H9 (cell line): ENCODE measurements at regions not wholly inside any gene's neighbourhood (a gene's known extent, or its start where the extent isn't known, plus 50 kb on each side); places are given as distances from the start of the nearest gene placed in this dataset.

ENCODE experiments used
- DNase-seq: peaks from one replicate; pipeline ENCODE4 v3.0.0-alpha.2; 2017
- H2AFZ ChIP-seq: one replicate; pipeline ENCODE4 v1.6.1; 2013; ENCODE audit warnings: mild to moderate bottlenecking, low read length, control low read depth, moderate library complexity
- H2AK5ac ChIP-seq: 2 replicates; pipeline ENCODE4 v1.6.1; 2013; ENCODE audit warnings: low read length, control low read depth, mixed read lengths; ENCODE audit not compliant: insufficient read length
- H2BK120ac ChIP-seq: one replicate; pipeline ENCODE4 v1.6.1; 2013; ENCODE audit warnings: low read depth, mild to moderate bottlenecking, low read length, control low read depth, inconsistent platforms; ENCODE audit not compliant: poor library complexity, severe bottlenecking
- H2BK12ac ChIP-seq: 2 replicates; pipeline ENCODE4 v1.6.1; 2013; ENCODE audit warnings: low read length, control low read depth, mixed read lengths, low read depth; ENCODE audit not compliant: insufficient read length
- H2BK15ac ChIP-seq: 2 replicates; pipeline ENCODE4 v1.6.1; 2013; ENCODE audit warnings: low read depth, low read length, control low read depth
- H2BK20ac ChIP-seq: one replicate; pipeline ENCODE4 v1.6.1; 2013; ENCODE audit warnings: low read depth, mild to moderate bottlenecking, low read length, control low read depth, inconsistent platforms; ENCODE audit not compliant: poor library complexity, severe bottlenecking
- H2BK5ac ChIP-seq: 2 replicates; pipeline ENCODE4 v1.6.1; 2013; ENCODE audit warnings: low read length, control low read depth, mixed read lengths; ENCODE audit not compliant: insufficient read length
- H3K14ac ChIP-seq: 2 replicates; pipeline ENCODE4 v1.6.1; 2013; ENCODE audit warnings: low read length, control low read depth; ENCODE audit not compliant: insufficient read depth
- H3K18ac ChIP-seq: 2 replicates; pipeline ENCODE4 v1.6.1; 2013; ENCODE audit warnings: low read depth, mild to moderate bottlenecking, mixed read lengths, low read length, control low read depth; ENCODE audit not compliant: insufficient read length
- H3K23ac ChIP-seq: 2 replicates; pipeline ENCODE4 v1.6.1; 2013; ENCODE audit warnings: low read length, control low read depth, mixed read lengths, low read depth; ENCODE audit not compliant: insufficient read length
- H3K23me2 ChIP-seq: 2 replicates; pipeline ENCODE4 v1.6.1; 2013; ENCODE audit warnings: low read depth, mild to moderate bottlenecking, mixed read lengths, low read length, control low read depth; ENCODE audit not compliant: insufficient read length, poor library complexity, severe bottlenecking
- H3K27ac ChIP-seq: 2 replicates; pipeline ENCODE4 v1.5.1; 2013; ENCODE audit warnings: low read length, control low read depth, mixed read lengths, low read depth; ENCODE audit not compliant: insufficient read length
- H3K27me3 ChIP-seq: 2 replicates; pipeline ENCODE4 v1.6.1; 2013; ENCODE audit warnings: low read length, control low read depth, inconsistent platforms; ENCODE audit not compliant: insufficient read depth
- H3K4ac ChIP-seq: 2 replicates; pipeline ENCODE4 v1.6.1; 2013; ENCODE audit warnings: low read depth, mild to moderate bottlenecking, control low read depth, inconsistent platforms, low read length, moderate library complexity
- H3K4me1 ChIP-seq: 2 replicates; pipeline ENCODE4 v1.6.1; 2013; ENCODE audit warnings: low read length, control low read depth, inconsistent platforms; ENCODE audit not compliant: insufficient read depth
- H3K4me2 ChIP-seq: 2 replicates; pipeline ENCODE4 v1.6.1; 2013; ENCODE audit warnings: low read length, control low read depth, mixed read lengths; ENCODE audit not compliant: insufficient read length, insufficient read depth
- H3K56ac ChIP-seq: 2 replicates; pipeline ENCODE4 v1.6.1; 2013; ENCODE audit warnings: low read depth, mild to moderate bottlenecking, mixed read lengths, low read length, control low read depth; ENCODE audit not compliant: insufficient read length
- H3K79me1 ChIP-seq: 2 replicates; pipeline ENCODE4 v1.6.1; 2013; ENCODE audit warnings: low read depth, mild to moderate bottlenecking, moderate library complexity, low read length, control low read depth, inconsistent platforms; ENCODE audit not compliant: insufficient read depth, poor library complexity, severe bottlenecking
- H3K79me2 ChIP-seq: 2 replicates; pipeline ENCODE4 v1.6.1; 2013; ENCODE audit warnings: low read length, control low read depth, inconsistent platforms; ENCODE audit not compliant: insufficient read depth
- H3K9ac ChIP-seq: 2 replicates; pipeline ENCODE4 v1.6.1; 2013; ENCODE audit warnings: low read length, control low read depth, mixed read lengths; ENCODE audit not compliant: insufficient read length; ENCODE audit errors: extremely low read depth
- H3K9me3 ChIP-seq: one replicate; pipeline ENCODE4 v1.6.1; 2013; ENCODE audit warnings: low read depth, low read length, inconsistent platforms; ENCODE audit not compliant: control insufficient read depth
- H3T11ph ChIP-seq: one replicate; pipeline ENCODE4 v1.6.1; 2013; ENCODE audit warnings: mild to moderate bottlenecking, low read length, control low read depth, inconsistent platforms
- H4K20me1 ChIP-seq: one replicate; pipeline ENCODE4 v1.6.1; 2013; ENCODE audit not compliant: control insufficient read depth, insufficient read length, insufficient read depth
- H4K5ac ChIP-seq: 2 replicates; pipeline ENCODE4 v1.6.1; 2013; ENCODE audit warnings: low read depth, mild to moderate bottlenecking, mixed read lengths, low read length, control low read depth; ENCODE audit not compliant: insufficient read length
- H4K8ac ChIP-seq: replicated peaks from 2 replicates; pipeline ENCODE4 v1.6.1; 2013; ENCODE audit warnings: low read length, control low read depth, mixed read lengths, low read depth; ENCODE audit not compliant: insufficient read length
- H4K91ac ChIP-seq: 2 replicates; pipeline ENCODE4 v1.6.1; 2013; ENCODE audit warnings: low read depth, mild to moderate bottlenecking, moderate library complexity, mixed read lengths, low read length, control low read depth; ENCODE audit not compliant: insufficient read length
- H3K27ac Mint-ChIP-seq, 3 experiments: 2 replicates in 2 of 3; 3 replicates in 1 of 3; pipeline ENCODE4 v1.8.0; 2020 to 2021; ENCODE audit warnings: mixed read lengths in 3 of 3, mild to moderate bottlenecking in 1 of 3, moderate library complexity in 1 of 3
- H3K27me3 Mint-ChIP-seq: 2 replicates; pipeline ENCODE4 v1.8.0; 2021; ENCODE audit warnings: low read depth, mild to moderate bottlenecking, moderate library complexity, mixed read lengths
- H3K36me3 Mint-ChIP-seq, 3 experiments: 2 replicates in 2 of 3; 3 replicates in 1 of 3; pipeline ENCODE4 v1.8.0; 2020 to 2021; ENCODE audit warnings: low read depth in 3 of 3, mixed read lengths in 3 of 3; ENCODE audit not compliant: insufficient read depth in 1 of 3
- H3K4me1 Mint-ChIP-seq, 2 experiments: 2 replicates each; pipeline ENCODE4 v1.8.0; 2020; ENCODE audit warnings: mixed read lengths in 2 of 2
- H3K4me3 Mint-ChIP-seq, 2 experiments: 2 replicates in 1 of 2; 3 replicates in 1 of 2; pipeline ENCODE4 v1.8.0; 2020 to 2021; ENCODE audit warnings: mild to moderate bottlenecking in 2 of 2, mixed read lengths in 2 of 2, moderate library complexity in 1 of 2
- H3K9me3 Mint-ChIP-seq, 2 experiments: 2 replicates in 1 of 2; 3 replicates in 1 of 2; pipeline ENCODE4 v1.8.0; 2020; ENCODE audit warnings: mild to moderate bottlenecking in 2 of 2, mixed read lengths in 2 of 2, moderate library complexity in 1 of 2
- CTCF ChIP-seq: fragments of 200-600 bp; sonication (generic); conservative IDR thresholded peaks from 3 replicates; pipeline ENCODE4 v1.8.0; 2021; ENCODE audit warnings: antibody characterized with exemption, mild to moderate bottlenecking
- WGBS: extraction: QIAGEN DNeasy Blood & Tissue Kit; methylation state at CpG from one replicate; pipeline ENCODE4 v1.1.7; 2013; ENCODE audit warnings: missing lambda C conversion rate, low lambda C conversion rate, mixed read lengths; ENCODE audit not compliant: insufficient read length; ENCODE audit errors: extremely low coverage; 5-methylcytosine and 5-hydroxymethylcytosine counted together

- no peak for TF ChIP-seq CTCF
- H3K9me3 ChIP-seq = peaks cover 96% of the 10 kb centered on the region
These were observed 1313.9 kb downstream of the TMEM121 start for GRCh38 chr14:106840258-106840657.

More at GRCh38 chr14:106840258-106840657, 1313.9 kb downstream of the TMEM121 start:
- Histone ChIP-seq H3K4me1 (no peaks in the 10 kb centered on the region), H3K18ac (no peak overlapping the region), H4K8ac (no peak overlapping the region), H3T11ph (no peak overlapping the region), H2BK120ac (no peak overlapping the region), H2BK20ac (no peak overlapping the region), H3K79me1 (no peaks in the 10 kb centered on the region), H4K91ac (no peak overlapping the region), H2BK12ac (no peak overlapping the region), H3K56ac (no peak overlapping the region), H2BK15ac (no peak overlapping the region), H4K20me1 (no peaks in the 10 kb centered on the region), H2BK5ac (no peak overlapping the region), H3K9ac (no peak overlapping the region), H3K23ac (no peak overlapping the region), H4K5ac (no peak overlapping the region), H3K27me3 (no peaks in the 10 kb centered on the region), H3K79me2 (no peaks in the 10 kb centered on the region), H3K27ac (no peak overlapping the region), H2AFZ (no peak overlapping the region), H3K14ac (no peak overlapping the region), H2AK5ac (no peak overlapping the region), H3K23me2 (no peaks in the 10 kb centered on the region), H3K4me2 (no peak overlapping the region), H3K4ac (no peak overlapping the region)
- H3K4me3 Mint-ChIP-seq = no peak overlapping the region
- H3K4me1 Mint-ChIP-seq = no peaks in the 10 kb centered on the region
- peaks cover 7 to 22% (median 17%) of the 10 kb centered on the region in 3 experiments for H3K36me3 Mint-ChIP-seq
- WGBS = no CpG with 5 or more reads among the region's 2 CpGs
- H3K27me3 Mint-ChIP-seq = no peaks in the 10 kb centered on the region; the same call in 1 of the 2 replicates
- H3K9me3 Mint-ChIP-seq = peaks cover 96 to 99% of the 10 kb centered on the region in 2 experiments
- H3K27ac Mint-ChIP-seq = no peak overlapping the region
- DNase-seq = no peak
